Coronary artery (tissue), 2 donors: ENCODE measurements at regions not wholly inside any gene's neighbourhood (a gene's known extent, or its start where the extent isn't known, plus 50 kb on each side); places are given as distances from the start of the nearest gene placed in this dataset.

Experiments used
- DNase-seq: peaks from one replicate; pipeline ENCODE4 v3.0.0-alpha.2; 2017; ENCODE audit warnings: low spot score
- H3K27ac ChIP-seq, 2 donors: fragments of 200-600 bp; sonication (generic); one replicate each; pipeline ENCODE4 v1.5.1; 2016 to 2019
- H3K4me3 ChIP-seq: fragments of 200-600 bp; sonication (generic); 2 replicates; pipeline ENCODE4 v1.5.1; 2016; ENCODE audit warnings: mild to moderate bottlenecking, moderate library complexity
- CTCF ChIP-seq: fragments of 200-600 bp; sonication (generic); IDR thresholded peaks from one replicate; pipeline ENCODE4 v1.5.1; 2019; ENCODE audit warnings: antibody characterized with exemption

GRCh38 chr1:226490426-226490809, 58.1 kb upstream of the STUM start:
- Histone ChIP-seq H3K4me3 (no peak overlapping the region), H3K27ac (no peak overlapping the region)
- no peak for TF ChIP-seq CTCF
- no peak for DNase-seq

- H3K27ac ChIP-seq, result no peak overlapping the region
- TF ChIP-seq CTCF, result no peak
- no peak for DNase-seq
- H3K4me3 ChIP-seq, result no peak overlapping the region
Observed at GRCh38 chr1:226491093-226491850, 57.3 kb upstream of the STUM start.

GRCh38 chr1:226492426-226493137, 56.0 kb upstream of the STUM start:
- no peak for DNase-seq
- Histone ChIP-seq H3K27ac (no peak overlapping the region), H3K4me3 (no peak overlapping the region)
- TF ChIP-seq CTCF, result no peak

- Histone ChIP-seq H3K4me3 (no peak overlapping the region), H3K27ac (no peak overlapping the region)
- TF ChIP-seq CTCF, result no peak
- no peak for DNase-seq
Observed at GRCh38 chr1:226494092-226494609, 54.4 kb upstream of the STUM start.

GRCh38 chr1:226495716-226496115, 52.8 kb upstream of the STUM start:
- peak; percentile 9 for DNase-seq
- H3K27ac ChIP-seq, result no peak overlapping the region
- no peak for TF ChIP-seq CTCF

GRCh38 chr1:226496453-226497015, 52.0 kb upstream of the STUM start:
- peak; percentile 31 for DNase-seq
- Histone ChIP-seq H3K27ac (no peak overlapping the region), H3K4me3 (no peak overlapping the region)
- TF ChIP-seq CTCF, result no peak

More at GRCh38 chr1:226495716-226496115, 52.8 kb upstream of the STUM start:
- H3K4me3 ChIP-seq, result no peak overlapping the region
